ENCODE measurements at regions not wholly inside any gene's neighbourhood (a gene's known extent, or its start where the extent isn't known, plus 50 kb on each side); places are given as distances from the start of the nearest gene placed in this dataset.
"Not testable (repeated sequence)": the region's sequence is repeated elsewhere in the genome, so short reads cannot be mapped to it uniquely, and the experiment has no call there.

GRCh38 chr3:18189282-18190050 lies 235.7 kb downstream of the SATB1 start:
- DNase-seq, result no peak

GRCh38 chr3:18188491-18188890 lies 236.6 kb downstream of the SATB1 start:
- DNase-seq, result no peak

GRCh38 chr3:18185624-18186023 lies 239.5 kb downstream of the SATB1 start:
- DNase-seq, result no peak

GRCh38 chr3:18182923-18183322 lies 242.2 kb downstream of the SATB1 start:
- not testable (repeated sequence) for DNase-seq

DNA sequence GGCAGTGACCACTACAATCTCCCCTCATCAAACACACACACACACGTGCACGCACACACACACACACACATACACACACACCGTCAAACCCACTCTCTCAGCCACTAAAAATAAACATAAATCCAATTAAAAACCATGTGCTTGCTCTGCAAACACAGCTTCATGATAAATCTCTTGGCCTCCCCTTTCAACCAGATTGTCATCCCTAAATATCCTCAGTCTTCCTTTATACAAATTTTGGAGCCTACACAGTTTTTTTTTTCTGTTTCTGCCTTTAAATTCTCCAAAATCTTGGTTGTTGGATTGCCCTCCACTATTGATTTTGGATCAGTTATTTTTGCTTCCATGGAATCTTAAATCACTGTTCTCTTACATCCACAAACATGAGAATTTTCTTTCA lies 245.6 kb downstream of the SATB1 start:
- DNase-seq, result no peak

- DNase-seq, result no peak
These were observed 247.9 kb downstream of the SATB1 start for GRCh38 chr3:18177271-18177670.

GRCh38 chr3:18173891-18174290 lies 251.2 kb downstream of the SATB1 start:
- DNase-seq, result not testable (repeated sequence)

DNA sequence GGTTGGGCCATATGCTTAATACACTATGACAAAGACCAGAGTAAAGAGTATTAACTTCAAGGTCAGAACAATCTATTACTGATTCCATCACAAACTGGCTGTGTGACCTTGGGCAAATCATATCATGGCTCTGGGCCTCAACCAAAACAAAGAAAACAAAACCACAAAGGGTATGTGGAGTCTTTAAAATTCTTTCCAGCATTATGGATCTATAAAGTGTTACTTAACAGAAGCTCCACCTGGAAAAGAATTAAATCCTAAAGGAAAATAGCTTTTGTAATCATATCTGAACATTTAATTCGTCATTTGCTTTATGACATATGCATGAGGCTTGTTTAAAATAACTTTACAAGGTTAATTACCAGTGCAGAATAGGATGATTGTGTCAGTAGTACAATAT lies 265.5 kb downstream of the SATB1 start:
- no peak for DNase-seq

DNA sequence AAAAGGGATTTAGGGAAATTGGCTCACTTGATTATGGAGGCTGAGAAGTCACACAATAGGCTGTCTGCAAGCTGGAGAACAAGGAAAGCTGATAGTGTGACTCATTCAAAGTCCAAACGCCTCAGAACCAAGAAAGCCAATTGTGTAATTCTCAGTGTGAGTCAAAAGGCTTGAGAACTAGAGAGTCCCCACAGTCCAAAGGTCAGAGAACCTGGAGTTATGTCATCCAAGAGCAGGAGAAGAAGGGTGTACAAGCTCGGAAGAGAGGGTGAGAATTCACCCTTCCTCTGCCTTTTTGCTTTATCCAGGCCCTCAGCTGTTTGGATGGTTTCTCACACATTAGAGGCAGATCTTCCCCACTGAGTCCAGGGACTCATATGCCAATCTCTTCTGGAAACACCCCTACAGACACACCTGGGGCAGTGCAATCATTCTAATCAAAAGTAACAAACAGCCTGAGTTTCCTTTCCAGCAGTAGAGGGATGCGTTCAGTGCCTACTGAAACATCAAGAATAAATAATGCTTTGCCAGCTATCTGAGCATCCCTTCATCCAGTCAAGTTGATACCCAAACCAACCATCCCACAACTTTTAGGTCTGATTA lies 271.5 kb downstream of the SATB1 start:
- DNase-seq, result no peak

- no peak for DNase-seq
These were observed 273.9 kb downstream of the SATB1 start for GRCh38 chr3:18151199-18151598.

DNA sequence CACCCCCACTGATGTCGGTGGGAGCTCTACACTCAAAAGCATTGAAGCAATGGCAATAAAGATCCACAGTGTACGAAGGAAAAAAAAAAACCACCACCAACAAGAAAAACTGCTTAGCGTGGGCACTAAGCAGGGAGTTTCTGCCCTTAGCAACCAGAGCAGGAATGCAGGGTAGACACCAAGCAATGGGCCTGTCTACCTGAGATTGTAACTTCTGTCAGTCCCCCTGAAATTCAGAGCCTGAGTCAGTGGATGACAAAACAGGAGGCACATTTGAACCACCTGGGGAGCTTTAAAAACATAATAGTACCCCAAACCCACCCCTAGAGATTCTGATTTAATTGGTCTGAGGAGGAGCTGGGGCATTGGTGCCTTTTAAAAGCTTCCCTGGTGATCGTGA lies 275.2 kb downstream of the SATB1 start:
- DNase-seq, result no peak

DNA sequence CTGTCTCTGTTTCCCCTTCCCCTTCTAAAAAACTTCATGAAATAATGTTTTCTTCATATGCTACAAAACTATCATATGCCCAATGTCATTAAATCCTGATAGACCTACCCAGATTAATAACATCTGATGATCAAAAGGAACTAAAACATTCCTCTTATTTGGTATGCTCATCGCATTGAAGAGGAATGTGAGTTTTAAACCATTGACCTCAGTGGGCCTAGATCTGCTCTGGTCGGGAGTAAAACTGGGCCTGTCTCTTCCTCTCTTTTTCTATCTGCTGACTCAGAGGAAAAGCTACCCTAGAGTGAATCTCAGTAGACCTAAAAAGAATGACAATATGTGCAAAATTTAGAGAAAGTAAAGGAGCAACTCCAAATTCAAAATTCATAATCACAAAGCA lies 275.8 kb downstream of the SATB1 start:
- no peak for DNase-seq

DNA sequence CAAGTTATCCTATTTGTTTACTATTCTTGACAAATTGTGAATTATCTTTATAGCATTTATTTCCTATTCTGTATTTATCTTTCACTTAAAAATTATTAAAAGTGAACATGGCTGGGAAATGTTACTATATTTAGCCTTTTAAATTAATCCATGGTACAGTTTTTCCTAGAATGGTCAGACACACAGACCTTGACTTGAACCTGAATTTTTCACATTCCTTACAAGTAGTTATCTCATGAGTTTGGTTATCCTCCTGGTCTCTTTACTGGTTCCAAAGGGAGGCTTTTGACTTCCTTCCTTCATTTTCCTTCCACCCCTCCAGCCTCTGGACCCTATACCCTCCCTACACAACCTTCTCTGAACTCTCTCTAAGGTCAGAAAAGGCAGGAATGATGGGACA lies 280.6 kb downstream of the SATB1 start:
- no peak for DNase-seq

- DNase-seq, result no peak
These were observed 281.8 kb downstream of the SATB1 start for GRCh38 chr3:18143258-18143780.

- DNase-seq, result no peak
These were observed 287.2 kb downstream of the SATB1 start for GRCh38 chr3:18137958-18138357.

- DNase-seq, result no peak
These were observed 289.9 kb downstream of the SATB1 start for GRCh38 chr3:18135060-18135814.

DNA sequence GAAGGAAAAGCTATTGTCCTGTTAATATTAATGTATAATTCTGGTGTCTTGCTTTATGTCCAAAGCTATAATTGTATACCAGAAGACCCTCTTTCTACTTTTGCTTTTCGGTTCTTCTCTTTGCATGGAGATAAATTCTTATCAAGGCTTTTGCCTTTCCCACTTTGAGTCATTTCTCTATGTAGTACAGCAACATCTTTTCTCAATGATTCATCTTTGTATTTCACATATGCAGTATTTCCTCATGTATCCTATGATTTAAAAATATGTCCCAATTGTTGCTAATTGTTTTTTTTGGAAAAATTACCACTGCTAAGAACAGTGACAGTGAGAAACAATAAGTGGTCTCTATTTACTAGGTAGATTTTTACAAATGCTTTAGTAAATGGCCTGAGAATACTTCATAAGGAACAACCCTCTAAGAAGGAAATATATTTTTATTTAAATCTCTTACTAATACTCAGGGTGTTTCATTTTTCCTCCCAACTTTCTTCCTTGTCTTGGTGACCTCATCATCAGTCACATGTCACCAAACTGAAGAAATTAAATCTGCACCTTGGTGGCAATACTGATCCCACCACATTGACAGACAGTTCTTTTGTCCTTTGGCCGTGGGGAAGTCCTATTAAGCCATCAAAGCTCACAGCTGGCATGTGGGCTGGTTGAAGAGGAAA lies 290.6 kb downstream of the SATB1 start:
- no peak for DNase-seq

- no peak for DNase-seq
These were observed 292.1 kb downstream of the SATB1 start for GRCh38 chr3:18132991-18133390.

GRCh38 chr3:18127859-18128681 lies 297.1 kb downstream of the SATB1 start:
- no peak for DNase-seq

GRCh38 chr3:18127174-18127858 lies 297.8 kb downstream of the SATB1 start:
- no peak for DNase-seq

GRCh38 chr3:18126772-18127171 lies 298.4 kb downstream of the SATB1 start:
- DNase-seq, result no peak

DNA sequence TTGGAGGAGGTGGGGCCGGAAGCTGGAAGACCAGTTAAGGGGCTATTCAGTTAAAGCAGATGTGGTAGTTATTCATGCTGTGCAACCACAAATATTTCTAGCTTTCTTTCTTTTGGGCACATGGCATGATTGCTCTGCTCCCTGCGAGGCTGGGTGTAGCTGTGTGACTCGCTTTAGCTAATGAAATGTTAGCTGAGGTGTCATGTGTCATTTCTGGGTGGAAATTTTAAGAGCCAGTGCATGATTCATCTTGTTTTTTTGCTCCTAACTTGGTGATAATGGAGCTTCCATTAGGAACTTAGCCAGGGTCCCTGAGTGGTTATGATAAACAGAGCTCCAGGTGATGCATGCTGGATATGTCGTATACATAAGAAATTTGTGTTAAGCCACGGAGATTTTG lies 300.6 kb downstream of the SATB1 start:
- DNase-seq, result no peak

Measured in activated CD4-positive, alpha-beta T cell treated with anti-CD3 and anti-CD28 coated beads, Interleukin-2, amount 50 U/mL, for 16 hours (primary cell).